Heart left ventricle (tissue), 16 donors: ENCODE measurements at regions not wholly inside any gene's neighbourhood (a gene's known extent, or its start where the extent isn't known, plus 50 kb on each side); places are given as distances from the start of the nearest gene placed in this dataset.

Source experiments
- ATAC-seq, 4 donors: fragments of 200-7000 bp; cut with Tn5 transposase; one replicate each; pipeline ENCODE4 v1.9.1; 2020 to 2022; ENCODE audit warnings: moderate library complexity in 4 of 4, mild to moderate bottlenecking in 3 of 4, moderate number of reproducible peaks in 1 of 4
- DNase-seq, 5 donors: peaks; one replicate each; pipeline ENCODE4 v3.0.0-alpha.2; 2020
- H3K27ac ChIP-seq, 12 donors: fragments of 200-600 bp; sonication (generic) in 4 of 12; one replicate each; pipeline versions ENCODE4 v1.5.0 to v1.8.0; 2016 to 2022; ENCODE audit warnings: mild to moderate bottlenecking in 2 of 12
- H3K27me3 ChIP-seq, 9 donors: fragments of 200-600 bp; sonication (generic) in 2 of 9; one replicate each; pipeline versions ENCODE4 v1.5.1 to v1.8.0; 2016 to 2022; ENCODE audit warnings: mild to moderate bottlenecking in 3 of 9
- H3K36me3 ChIP-seq, 9 donors: fragments of 200-600 bp; sonication (generic) in 2 of 9; one replicate each; pipeline versions ENCODE4 v1.5.0 to v1.8.0; 2018 to 2022; ENCODE audit warnings: mild to moderate bottlenecking in 2 of 9
- H3K4me1 ChIP-seq, 12 donors: fragments of 200-600 bp; sonication (generic) in 4 of 12; one replicate each; pipeline versions ENCODE4 v1.5.0 to v1.8.0; 2016 to 2022; ENCODE audit warnings: mild to moderate bottlenecking in 3 of 12
- H3K4me3 ChIP-seq, 12 donors: fragments of 200-600 bp; sonication (generic) in 4 of 12; one replicate each; pipeline versions ENCODE4 v1.5.0 to v1.8.0; 2017 to 2022; ENCODE audit warnings: mild to moderate bottlenecking in 9 of 12, moderate library complexity in 4 of 12
- H3K9me3 ChIP-seq, 12 donors: fragments of 200-600 bp; sonication (generic) in 4 of 12; one replicate each; pipeline versions ENCODE4 v1.5.0 to v1.8.0; 2016 to 2022; ENCODE audit warnings: mild to moderate bottlenecking in 1 of 12
- POLR2A ChIP-seq, 2 donors: fragments of 450-650 bp; IDR thresholded peaks; one replicate each; pipeline ENCODE4 v1.6.1; 2017; ENCODE audit warnings: antibody characterized with exemption in 2 of 2, mild to moderate bottlenecking in 2 of 2, moderate library complexity in 2 of 2
- WGBS, 4 donors: extraction: QIAGEN DNeasy Blood & Tissue Kit in 2 of 4; methylation state at CpG; one replicate each; pipeline versions ENCODE4 v1.1.5 to v1.1.7; 2013 to 2018; 5-methylcytosine and 5-hydroxymethylcytosine counted together
- intact Hi-C, 10 donors: fragments of 100-400 bp; cut with DNase I; formaldehyde crosslinking; loops; one replicate each; pipeline versions ENCODE4 v1.11.1 to v1.14.2; 2022
- TF ChIP-seq, protein P1 (sequence below), 12 donors: fragments of 200-600 bp; sonication (generic) in 4 of 12; IDR thresholded peaks; one replicate each; pipeline versions ENCODE4 v1.5.0 to v1.8.0; 2018 to 2022; ENCODE audit warnings: antibody characterized with exemption in 12 of 12, mild to moderate bottlenecking in 5 of 12
- donor health status: ischemic (EF 13 %, LVEDD 7.1; RV severe dilation, severe dysfunction).
- donor health status: healthy with polysubstance abuse.
- donor health status: DM: no; HTN: yes; CAD: no.
- donor health status: DM: no; HTN: no; CAD: no.
- donor health status: ischemic (EF 25% LVEDD 6.9; RV normal size, moderate dysfunction).
- donor health status: ischemic (EF 25% LVEDD 5.7; RV mildly dilated, moderate dysfunction).
- donor health status: healthy.
- donor health status: DM: yes; HTN: yes; CAD: no.
- donor health status: ischemic (EF 35%, LVEDD 5.7; RV mildly dilated, moderate dysfunction).
- donor health status: nonischemic (EF 11% LVEDD 7.7; RV severe dilation, severe dysfunction).
- donor health status: DM: yes; HTN: yes; CAD: no.
- donor health status: PGD.
- donor health status: ischemic (EF 29% LVEDD 5.4; RV normal size, mild dysfunction).
- donor health status: nonischemic (EF 23%, LVEDD 6.1; RV moderate dilation, normal function).

DNA sequence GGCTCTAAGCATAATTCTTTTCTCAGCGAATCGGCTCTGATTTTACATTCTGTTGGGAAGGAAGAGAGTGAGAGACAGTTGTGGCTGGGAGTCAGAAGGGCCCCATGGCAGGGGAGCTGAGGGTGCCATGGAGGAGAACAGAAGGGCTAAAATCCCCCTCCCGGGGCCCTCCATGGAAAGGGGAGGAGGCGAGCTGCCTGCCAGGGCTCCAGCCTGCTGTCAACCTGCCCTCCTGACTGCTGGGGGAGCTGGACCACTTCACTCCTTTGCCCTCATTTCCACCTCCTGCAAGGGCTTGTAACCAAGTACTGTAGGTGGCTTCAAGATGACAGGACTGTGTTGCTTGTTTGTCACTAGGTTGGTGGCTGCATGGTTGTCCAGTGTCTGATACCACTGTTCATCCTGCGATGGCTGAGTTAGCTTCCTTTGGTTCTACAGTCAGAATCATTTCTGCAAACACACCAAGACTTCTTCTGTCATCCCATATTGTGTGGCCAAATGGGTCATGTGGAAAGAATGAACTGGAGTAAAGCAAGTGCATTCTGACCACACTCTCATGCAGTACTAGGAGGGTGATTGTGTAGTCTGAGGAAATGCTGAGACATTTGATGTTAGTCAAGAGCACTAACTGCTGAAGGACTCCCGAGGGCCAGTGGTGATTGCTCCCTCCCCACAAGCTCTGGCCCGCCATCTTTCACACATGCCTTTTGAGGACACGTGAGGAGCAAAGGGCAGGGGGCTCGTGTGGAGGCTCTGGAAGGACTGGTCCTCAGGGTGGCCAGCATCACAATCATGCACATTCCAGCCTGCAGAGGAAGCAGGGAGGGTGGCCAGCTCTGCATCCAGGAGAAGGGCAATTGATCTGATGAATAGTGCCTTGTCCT is 307.2 kb downstream of the GADD45G start:
- Histone ChIP-seq H3K9me3 (no peaks in the 10 kb centered on the region), H3K4me3 (no peak overlapping the region), H3K27me3 (no peaks in the 10 kb centered on the region), H3K27ac (no peak overlapping the region), H3K36me3 (no peaks in the 10 kb centered on the region), H3K4me1 (peaks cover 0 to 8% (median 0%) of the 10 kb centered on the region in 12 donors)
- intact Hi-C loops, result loop anchor here in 2 of 10 donors (10.0 kb wide), 2 partner anchors 107 to 157 kb away; no protein-coding TSS in a partner anchor
- DNase-seq (no peak), ATAC-seq (no peak)
- TF ChIP-seq, protein P1, sequence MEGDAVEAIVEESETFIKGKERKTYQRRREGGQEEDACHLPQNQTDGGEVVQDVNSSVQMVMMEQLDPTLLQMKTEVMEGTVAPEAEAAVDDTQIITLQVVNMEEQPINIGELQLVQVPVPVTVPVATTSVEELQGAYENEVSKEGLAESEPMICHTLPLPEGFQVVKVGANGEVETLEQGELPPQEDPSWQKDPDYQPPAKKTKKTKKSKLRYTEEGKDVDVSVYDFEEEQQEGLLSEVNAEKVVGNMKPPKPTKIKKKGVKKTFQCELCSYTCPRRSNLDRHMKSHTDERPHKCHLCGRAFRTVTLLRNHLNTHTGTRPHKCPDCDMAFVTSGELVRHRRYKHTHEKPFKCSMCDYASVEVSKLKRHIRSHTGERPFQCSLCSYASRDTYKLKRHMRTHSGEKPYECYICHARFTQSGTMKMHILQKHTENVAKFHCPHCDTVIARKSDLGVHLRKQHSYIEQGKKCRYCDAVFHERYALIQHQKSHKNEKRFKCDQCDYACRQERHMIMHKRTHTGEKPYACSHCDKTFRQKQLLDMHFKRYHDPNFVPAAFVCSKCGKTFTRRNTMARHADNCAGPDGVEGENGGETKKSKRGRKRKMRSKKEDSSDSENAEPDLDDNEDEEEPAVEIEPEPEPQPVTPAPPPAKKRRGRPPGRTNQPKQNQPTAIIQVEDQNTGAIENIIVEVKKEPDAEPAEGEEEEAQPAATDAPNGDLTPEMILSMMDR (IDR thresholded peaks at IDR 0.05), result no peak
- no peak for TF ChIP-seq POLR2A (IDR thresholded peaks at IDR 0.05)
- WGBS, 4 donors, result 82 to 89% (median 86%) methylated on average over 9 of the region's 9 CpGs

DNA sequence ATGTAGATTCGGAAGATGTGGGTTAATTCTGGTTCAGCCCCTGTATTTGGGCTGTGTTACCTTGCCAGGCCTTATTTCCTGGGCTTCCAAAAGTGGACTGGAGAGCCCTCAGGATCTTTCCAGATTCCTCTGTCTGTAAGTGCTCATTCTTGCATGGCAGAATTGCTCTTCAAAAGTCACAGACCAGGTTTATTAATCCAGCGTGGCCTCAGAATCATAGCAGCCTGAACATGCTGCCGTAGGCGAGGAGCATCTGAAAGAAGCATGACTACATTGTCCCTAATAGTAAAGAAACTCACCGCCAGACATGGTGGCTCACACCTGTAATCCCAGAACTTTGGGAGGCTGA is 307.8 kb downstream of the GADD45G start:
- intact Hi-C loops, result loop anchor here in 2 of 10 donors (10.0 kb wide), 2 partner anchors 108 to 158 kb away; no protein-coding TSS in a partner anchor
- no peak for ATAC-seq
- no peaks in the 10 kb centered on the region for H3K36me3 ChIP-seq

DNA sequence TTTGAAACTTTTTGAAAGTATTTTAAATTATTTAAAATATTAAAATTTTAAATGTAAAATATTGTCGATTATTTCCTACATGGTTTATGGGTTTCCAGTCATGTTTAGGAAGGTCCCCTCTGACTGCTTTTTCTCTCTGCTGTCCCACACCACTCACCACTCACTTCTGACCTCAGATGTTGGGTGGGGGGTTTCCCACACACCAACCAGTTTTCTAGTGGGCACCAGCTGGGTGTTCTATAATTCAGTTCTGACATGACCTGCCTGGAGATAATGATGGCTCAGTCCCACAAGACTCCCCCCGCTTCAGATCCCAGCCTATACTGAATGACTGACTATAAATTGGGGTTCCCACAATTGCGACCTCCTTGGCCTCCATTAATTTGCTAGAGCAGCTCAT is 310.4 kb downstream of the GADD45G start:
- H3K4me1 ChIP-seq, result peaks cover 0 to 12% (median 0%) of the 10 kb centered on the region in 12 donors
- no peaks in the 10 kb centered on the region for H3K27me3 ChIP-seq
- no peak overlapping the region for H3K27ac ChIP-seq
- no peaks in the 10 kb centered on the region for H3K9me3 ChIP-seq
- H3K4me3 ChIP-seq, result no peak overlapping the region
- intact Hi-C loops, result loop anchor here in 8 of 10 donors (5.0 to 10.0 kb wide), 5 partner anchors 110 to 313 kb away; no protein-coding TSS in a partner anchor
- WGBS, 4 donors, result 94 to 99% (median 99%) methylated on average over 3 of the region's 3 CpGs
- no peak for ATAC-seq
- H3K36me3 ChIP-seq, result no peaks in the 10 kb centered on the region
- TF ChIP-seq POLR2A (IDR thresholded peaks at IDR 0.05), result no peak
- TF ChIP-seq, protein P1 (IDR thresholded peaks at IDR 0.05), result no peak
- no peak for DNase-seq

More for the DNA sequence above, 307.8 kb downstream of the GADD45G start:
- 96 to 98% (median 98%) methylated on average over 5 of the region's 5 CpGs for WGBS, 4 donors
- H3K4me3 ChIP-seq, result no peak overlapping the region
- no peaks in the 10 kb centered on the region for H3K27me3 ChIP-seq
- TF ChIP-seq, protein P1 (IDR thresholded peaks at IDR 0.05), result no peak
- no peak for TF ChIP-seq POLR2A (IDR thresholded peaks at IDR 0.05)
- H3K4me1 ChIP-seq, result peaks cover 0 to 8% (median 0%) of the 10 kb centered on the region in 12 donors
- H3K9me3 ChIP-seq, result no peaks in the 10 kb centered on the region
- H3K27ac ChIP-seq, result no peak overlapping the region
- no peak for DNase-seq

DNA sequence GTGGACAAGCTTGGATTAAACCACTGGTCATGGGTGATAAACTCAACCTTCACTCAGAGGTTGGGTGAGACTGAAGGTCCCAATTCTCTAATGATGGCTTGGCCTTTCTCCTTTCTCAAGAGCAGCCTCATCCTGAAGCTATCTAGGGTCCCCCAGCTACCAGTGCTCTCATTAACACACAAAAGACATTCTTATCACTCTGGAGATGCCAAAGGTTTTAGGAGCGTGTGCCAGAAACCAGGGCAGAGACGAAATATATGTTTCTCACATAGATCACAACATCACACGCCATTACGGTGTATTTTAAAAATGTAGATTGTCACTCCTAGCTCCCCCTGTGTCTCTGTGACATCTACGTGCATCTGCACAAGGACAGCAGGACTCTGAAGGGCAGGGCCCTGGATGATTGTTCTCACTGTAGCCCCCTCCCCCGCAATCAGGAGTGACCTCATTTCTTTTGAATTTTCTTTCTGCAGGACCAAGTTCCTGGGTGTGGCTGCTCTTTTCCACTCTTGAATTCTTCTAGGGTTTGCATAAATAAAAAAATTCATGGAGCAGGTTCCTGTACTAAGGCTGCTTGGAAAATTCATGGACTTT is 311.3 kb downstream of the GADD45G start:
- Histone ChIP-seq H3K27ac (no peak overlapping the region), H3K9me3 (no peaks in the 10 kb centered on the region), H3K4me3 (no peak overlapping the region), H3K4me1 (peaks cover 0 to 12% (median 0%) of the 10 kb centered on the region in 12 donors), H3K36me3 (no peaks in the 10 kb centered on the region), H3K27me3 (no peaks in the 10 kb centered on the region)
- peak in 2 of 4 donors; percentile 18 to 22 for ATAC-seq
- TF ChIP-seq, protein P1 (IDR thresholded peaks at IDR 0.05), result no peak
- TF ChIP-seq POLR2A (IDR thresholded peaks at IDR 0.05), result no peak
- WGBS, 4 donors, result 59 to 70% (median 68%) methylated on average over 6 of the region's 6 CpGs
- DNase-seq, result no peak
- intact Hi-C loops, result loop anchor here in 8 of 10 donors (5.0 to 10.0 kb wide), 5 partner anchors 111 to 314 kb away; no protein-coding TSS in a partner anchor
